AG04449 (cell line): ENCODE measurements at regions not wholly inside any gene's neighbourhood (a gene's known extent, or its start where the extent isn't known, plus 50 kb on each side); places are given as distances from the start of the nearest gene placed in this dataset.

Source experiments
- CTCF ChIA-PET: fragments of 350-600 bp; formaldehyde crosslinking; extraction: SDS; loops from one replicate; lab custom pipeline; 2021; ENCODE audit warnings: antibody characterized with exemption; lab: Yijun Ruan, JAX
- POLR2A ChIA-PET: fragments of 400-600, 350-600 bp; formaldehyde crosslinking; extraction: SDS; loops from one replicate; lab custom pipeline; 2020; ENCODE audit warnings: antibody characterized with exemption, inconsistent platforms; lab: Yijun Ruan, JAX
- DNase-seq: peaks from one replicate; pipeline ENCODE4 v3.0.0-alpha.2; 2010; ENCODE audit warnings: low read depth, low spot score
- H3K4me3 ChIP-seq: 2 replicates; pipeline ENCODE4 v1.5.1; 2011; ENCODE audit warnings: low read depth, mild to moderate bottlenecking, control low read depth, low read length
- TF ChIP-seq, protein P1 (sequence below): IDR thresholded peaks from one replicate; pipeline ENCODE4 v1.5.1; 2011; ENCODE audit warnings: mild to moderate bottlenecking, moderate library complexity, low read length, control low read depth, inconsistent platforms; ENCODE audit not compliant: insufficient read depth; ENCODE audit errors: missing control alignments

DNA sequence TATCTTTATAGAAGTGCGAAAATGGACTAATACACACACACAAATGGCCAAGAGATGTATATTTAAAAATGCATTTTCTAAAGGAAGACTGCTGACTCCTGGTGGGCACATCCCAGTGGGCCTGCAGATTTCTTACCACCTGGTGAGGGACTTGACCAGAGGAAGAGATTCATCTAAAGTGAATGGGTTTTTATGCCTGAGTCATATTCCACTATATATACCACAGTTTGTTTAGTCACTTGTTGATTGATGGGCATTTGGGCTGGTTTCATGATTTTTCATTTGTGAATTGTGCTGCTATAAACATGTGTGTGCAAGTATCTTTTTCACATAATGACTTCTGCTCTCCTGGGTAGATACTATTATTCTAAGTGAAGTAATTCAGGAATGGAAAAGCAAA lies 277.3 kb downstream of the SLC16A7 start:
- TF ChIP-seq, protein P1, sequence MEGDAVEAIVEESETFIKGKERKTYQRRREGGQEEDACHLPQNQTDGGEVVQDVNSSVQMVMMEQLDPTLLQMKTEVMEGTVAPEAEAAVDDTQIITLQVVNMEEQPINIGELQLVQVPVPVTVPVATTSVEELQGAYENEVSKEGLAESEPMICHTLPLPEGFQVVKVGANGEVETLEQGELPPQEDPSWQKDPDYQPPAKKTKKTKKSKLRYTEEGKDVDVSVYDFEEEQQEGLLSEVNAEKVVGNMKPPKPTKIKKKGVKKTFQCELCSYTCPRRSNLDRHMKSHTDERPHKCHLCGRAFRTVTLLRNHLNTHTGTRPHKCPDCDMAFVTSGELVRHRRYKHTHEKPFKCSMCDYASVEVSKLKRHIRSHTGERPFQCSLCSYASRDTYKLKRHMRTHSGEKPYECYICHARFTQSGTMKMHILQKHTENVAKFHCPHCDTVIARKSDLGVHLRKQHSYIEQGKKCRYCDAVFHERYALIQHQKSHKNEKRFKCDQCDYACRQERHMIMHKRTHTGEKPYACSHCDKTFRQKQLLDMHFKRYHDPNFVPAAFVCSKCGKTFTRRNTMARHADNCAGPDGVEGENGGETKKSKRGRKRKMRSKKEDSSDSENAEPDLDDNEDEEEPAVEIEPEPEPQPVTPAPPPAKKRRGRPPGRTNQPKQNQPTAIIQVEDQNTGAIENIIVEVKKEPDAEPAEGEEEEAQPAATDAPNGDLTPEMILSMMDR: no peak
- ChIA-PET CTCF (no interaction called here), POLR2A (no interaction called here)
- DNase-seq: no peak
- no peak overlapping the region for H3K4me3 ChIP-seq

DNA sequence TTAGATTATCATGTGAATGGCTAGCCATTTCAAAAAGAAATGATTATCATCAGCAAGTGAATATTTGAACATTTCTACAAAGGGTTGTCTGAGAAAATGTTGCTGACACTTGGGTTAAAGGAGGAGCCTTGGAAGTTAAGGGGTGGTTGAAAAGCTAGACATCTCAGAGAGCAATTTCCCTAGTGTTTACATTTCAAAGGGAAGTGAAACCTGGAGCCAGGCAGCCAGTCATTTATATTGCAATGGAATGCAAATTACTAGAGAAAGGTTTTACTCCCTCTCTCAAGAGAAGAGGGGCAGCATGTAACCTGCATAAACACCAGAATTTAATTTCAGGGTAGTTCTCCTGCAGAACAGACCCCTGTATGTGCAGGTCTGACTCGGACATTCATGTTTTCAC lies 279.0 kb downstream of the SLC16A7 start:
- CTCF ChIA-PET: no interaction called here
- DNase-seq: no peak
- POLR2A ChIA-PET: no interaction called here
- H3K4me3 ChIP-seq: no peak overlapping the region
- TF ChIP-seq, protein P1: no peak

DNA sequence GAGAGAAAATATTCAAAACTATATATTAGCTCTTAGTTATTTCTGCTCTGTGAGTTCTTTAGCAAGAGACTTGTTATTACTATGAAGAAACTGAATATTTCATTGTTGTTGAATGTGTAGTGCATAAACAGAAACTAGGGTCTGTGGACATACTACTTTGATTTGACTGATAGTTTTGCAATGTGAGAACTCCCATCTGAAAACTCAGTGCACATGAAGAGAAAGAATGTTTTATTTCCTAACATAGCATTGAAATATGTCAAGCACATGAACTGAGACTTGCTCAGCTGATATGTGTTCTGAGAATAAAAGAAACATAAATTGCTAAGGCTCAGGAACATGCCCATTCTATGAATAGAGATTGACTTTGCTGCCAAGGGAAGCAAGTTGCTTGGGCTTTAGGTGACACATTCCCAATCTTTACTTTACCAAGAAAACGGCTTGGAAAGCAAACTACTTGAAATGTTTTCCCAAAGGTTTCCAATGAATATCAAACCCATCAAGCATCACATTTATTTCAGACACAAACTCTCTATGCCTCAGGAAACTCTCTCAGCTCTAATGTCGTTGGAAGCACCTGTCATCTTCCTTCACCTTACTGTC lies 290.4 kb downstream of the SLC16A7 start:
- no peak overlapping the region for H3K4me3 ChIP-seq
- CTCF ChIA-PET: no interaction called here
- TF ChIP-seq, protein P1: no peak
- no peak for DNase-seq
- POLR2A ChIA-PET: no interaction called here

DNA sequence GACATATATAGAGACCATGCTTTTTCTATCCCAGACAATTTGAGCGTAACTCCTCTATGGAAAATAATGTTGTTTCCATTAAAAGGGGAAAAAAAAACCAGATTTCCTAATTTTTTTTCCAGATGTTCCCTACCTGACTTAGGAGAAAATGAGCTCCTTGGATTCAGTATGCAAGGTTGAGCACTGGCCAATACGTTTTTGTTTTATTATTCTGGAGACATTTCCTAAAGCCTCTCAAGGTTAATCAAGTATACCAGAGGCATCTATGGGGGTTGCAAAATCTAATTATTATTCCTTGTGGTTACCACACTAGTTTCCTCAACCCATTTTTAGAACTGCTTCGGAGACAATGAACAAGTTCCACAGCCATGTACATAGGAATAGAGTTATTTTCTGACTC lies 291.3 kb downstream of the SLC16A7 start:
- CTCF ChIA-PET: no interaction called here
- no peak for DNase-seq
- TF ChIP-seq, protein P1: no peak
- no peak overlapping the region for H3K4me3 ChIP-seq
- POLR2A ChIA-PET: no interaction called here

DNA sequence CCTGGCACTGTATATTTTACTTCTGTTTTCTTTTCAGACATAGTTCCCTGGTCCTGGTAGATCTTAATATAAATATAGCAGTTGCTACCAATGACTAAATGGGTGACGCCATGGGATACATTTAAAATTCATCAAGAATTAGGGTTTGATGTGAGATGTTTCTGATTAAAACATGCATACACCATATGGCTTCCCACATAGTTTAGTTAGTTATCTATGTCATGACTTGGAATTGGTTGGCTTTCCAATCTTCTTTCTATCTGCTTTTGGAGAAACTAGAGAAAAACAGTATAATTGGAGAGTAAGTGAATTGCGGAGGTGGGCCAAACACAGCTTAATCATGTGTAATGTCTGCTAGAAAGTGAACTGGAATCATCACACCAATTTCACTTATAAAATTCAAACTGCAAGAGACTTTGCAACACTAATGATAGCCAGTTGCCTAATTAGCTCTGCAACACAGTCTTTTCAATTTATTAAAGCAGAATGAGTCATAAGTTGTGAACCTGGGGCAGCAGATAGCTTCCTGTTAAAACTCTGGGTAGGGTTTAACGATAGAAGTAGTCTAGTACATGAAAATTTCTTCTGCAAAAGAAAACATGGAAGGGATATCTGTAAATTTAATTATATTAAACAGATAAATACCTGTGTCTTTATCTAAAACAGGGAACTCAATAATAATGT lies 295.2 kb downstream of the SLC16A7 start:
- no peak overlapping the region for H3K4me3 ChIP-seq
- ChIA-PET POLR2A (no interaction called here), CTCF (no interaction called here)
- no peak for DNase-seq
- TF ChIP-seq, protein P1: no peak

DNA sequence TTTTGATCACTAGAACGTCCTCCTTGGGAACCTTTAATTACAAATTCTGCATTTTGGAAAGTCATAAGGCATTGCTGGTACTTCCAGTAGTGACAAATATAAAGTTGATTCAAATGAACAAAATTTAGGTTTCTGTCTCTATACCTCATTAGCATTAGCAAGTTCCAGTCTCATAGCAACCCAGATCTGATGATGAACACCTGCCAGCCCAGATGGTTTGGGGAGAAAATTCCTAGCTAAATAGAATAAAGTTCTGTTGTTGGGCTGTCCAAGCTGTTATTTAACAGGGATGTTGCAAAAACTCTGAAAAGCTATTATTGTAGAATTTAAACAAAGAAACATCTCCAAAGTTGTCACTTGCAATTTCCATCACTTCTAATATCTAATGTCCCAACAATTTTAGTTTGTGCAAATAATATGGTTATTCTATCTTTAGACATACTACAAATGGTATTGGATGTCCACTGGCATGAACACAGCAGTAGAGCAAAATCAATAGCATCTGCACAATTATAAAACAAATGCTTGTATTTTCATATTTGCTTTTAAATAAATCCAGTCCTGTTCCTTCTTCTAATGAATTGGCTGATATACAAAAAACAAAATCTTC lies 299.4 kb downstream of the SLC16A7 start:
- ChIA-PET POLR2A (no interaction called here), CTCF (no interaction called here)
- DNase-seq: no peak
- TF ChIP-seq, protein P1: no peak
- H3K4me3 ChIP-seq: no peak overlapping the region
